RWPE2 (cell line): ENCODE measurements at regions not wholly inside any gene's neighbourhood (a gene's known extent, or its start where the extent isn't known, plus 50 kb on each side); places are given as distances from the start of the nearest gene placed in this dataset.

Experiments used
- ATAC-seq: fragments of 200-7000 bp; cut with Tn5 transposase; 3 replicates; pipeline ENCODE4 v1.9.1; 2021; ENCODE audit warnings: low read depth
- DNase-seq: peaks from one replicate; pipeline ENCODE4 v3.0.0-alpha.2; 2020; ENCODE audit warnings: low spot score
- H3K27ac ChIP-seq: fragments of 450-650 bp; 2 replicates; pipeline ENCODE4 v1.5.1; 2017; ENCODE audit warnings: mild to moderate bottlenecking; ENCODE audit not compliant: poor library complexity, severe bottlenecking
- H3K27me3 ChIP-seq: fragments of 250-450 bp; sonication (Bioruptor Pico); 2 replicates; pipeline ENCODE4 v1.5.1; 2021; ENCODE audit warnings: mild to moderate bottlenecking, moderate library complexity; ENCODE audit not compliant: insufficient read depth, poor library complexity, severe bottlenecking
- H3K36me3 ChIP-seq: fragments of 250-450 bp; sonication (Bioruptor Pico); 2 replicates; pipeline ENCODE4 v1.5.1; 2020; ENCODE audit warnings: low read depth, mild to moderate bottlenecking, moderate library complexity
- H3K4me1 ChIP-seq: fragments of 250-450 bp; sonication (Bioruptor Pico); 2 replicates; pipeline ENCODE4 v1.5.1; 2021; ENCODE audit warnings: mild to moderate bottlenecking, moderate library complexity; ENCODE audit not compliant: insufficient read depth, poor library complexity, severe bottlenecking
- H3K4me3 ChIP-seq: fragments of 250-450 bp; sonication (Bioruptor Pico); 2 replicates; pipeline ENCODE4 v1.5.1; 2021; ENCODE audit warnings: mild to moderate bottlenecking, moderate library complexity; ENCODE audit not compliant: severe bottlenecking
- H3K9me3 ChIP-seq: fragments of 250-450 bp; sonication (Bioruptor Pico); 2 replicates; pipeline ENCODE4 v1.5.1; 2021; ENCODE audit warnings: mild to moderate bottlenecking, moderate library complexity; ENCODE audit not compliant: severe bottlenecking
- TF ChIP-seq, protein P1 (sequence below): fragments of 450-650 bp; IDR thresholded peaks from one replicate; pipeline ENCODE4 v1.5.1; 2017; ENCODE audit warnings: mild to moderate bottlenecking, moderate library complexity; ENCODE audit not compliant: poor library complexity, severe bottlenecking

DNA sequence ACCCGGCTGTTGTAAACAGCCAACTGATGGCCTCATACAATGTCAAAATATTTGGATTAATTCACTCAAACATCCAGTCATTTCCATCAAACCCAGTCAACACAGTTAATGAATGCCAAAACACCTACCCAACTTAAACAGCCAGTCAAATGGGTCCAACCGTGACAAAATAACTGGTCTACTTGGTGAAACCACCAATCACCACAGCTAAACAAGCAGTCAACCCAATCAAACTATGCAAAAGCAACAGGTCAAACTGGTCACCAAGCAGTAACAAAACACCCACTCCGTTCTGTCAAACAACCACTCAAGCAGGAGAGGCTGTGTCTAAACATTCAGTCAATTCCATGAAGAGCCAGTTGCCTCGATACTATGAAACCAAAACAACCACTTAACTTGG is 119.2 kb downstream of the FOXD2 start:
- Histone ChIP-seq H3K9me3 (no peaks in the 10 kb centered on the region), H3K27me3 (no peaks in the 10 kb centered on the region), H3K36me3 (no peaks in the 10 kb centered on the region), H3K4me1 (peaks cover 14% of the 10 kb centered on the region), H3K27ac (no peak overlapping the region), H3K4me3 (no peak overlapping the region)
- DNase-seq (no peak), ATAC-seq (no peak)
- TF ChIP-seq, protein P1, sequence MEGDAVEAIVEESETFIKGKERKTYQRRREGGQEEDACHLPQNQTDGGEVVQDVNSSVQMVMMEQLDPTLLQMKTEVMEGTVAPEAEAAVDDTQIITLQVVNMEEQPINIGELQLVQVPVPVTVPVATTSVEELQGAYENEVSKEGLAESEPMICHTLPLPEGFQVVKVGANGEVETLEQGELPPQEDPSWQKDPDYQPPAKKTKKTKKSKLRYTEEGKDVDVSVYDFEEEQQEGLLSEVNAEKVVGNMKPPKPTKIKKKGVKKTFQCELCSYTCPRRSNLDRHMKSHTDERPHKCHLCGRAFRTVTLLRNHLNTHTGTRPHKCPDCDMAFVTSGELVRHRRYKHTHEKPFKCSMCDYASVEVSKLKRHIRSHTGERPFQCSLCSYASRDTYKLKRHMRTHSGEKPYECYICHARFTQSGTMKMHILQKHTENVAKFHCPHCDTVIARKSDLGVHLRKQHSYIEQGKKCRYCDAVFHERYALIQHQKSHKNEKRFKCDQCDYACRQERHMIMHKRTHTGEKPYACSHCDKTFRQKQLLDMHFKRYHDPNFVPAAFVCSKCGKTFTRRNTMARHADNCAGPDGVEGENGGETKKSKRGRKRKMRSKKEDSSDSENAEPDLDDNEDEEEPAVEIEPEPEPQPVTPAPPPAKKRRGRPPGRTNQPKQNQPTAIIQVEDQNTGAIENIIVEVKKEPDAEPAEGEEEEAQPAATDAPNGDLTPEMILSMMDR: no peak

DNA sequence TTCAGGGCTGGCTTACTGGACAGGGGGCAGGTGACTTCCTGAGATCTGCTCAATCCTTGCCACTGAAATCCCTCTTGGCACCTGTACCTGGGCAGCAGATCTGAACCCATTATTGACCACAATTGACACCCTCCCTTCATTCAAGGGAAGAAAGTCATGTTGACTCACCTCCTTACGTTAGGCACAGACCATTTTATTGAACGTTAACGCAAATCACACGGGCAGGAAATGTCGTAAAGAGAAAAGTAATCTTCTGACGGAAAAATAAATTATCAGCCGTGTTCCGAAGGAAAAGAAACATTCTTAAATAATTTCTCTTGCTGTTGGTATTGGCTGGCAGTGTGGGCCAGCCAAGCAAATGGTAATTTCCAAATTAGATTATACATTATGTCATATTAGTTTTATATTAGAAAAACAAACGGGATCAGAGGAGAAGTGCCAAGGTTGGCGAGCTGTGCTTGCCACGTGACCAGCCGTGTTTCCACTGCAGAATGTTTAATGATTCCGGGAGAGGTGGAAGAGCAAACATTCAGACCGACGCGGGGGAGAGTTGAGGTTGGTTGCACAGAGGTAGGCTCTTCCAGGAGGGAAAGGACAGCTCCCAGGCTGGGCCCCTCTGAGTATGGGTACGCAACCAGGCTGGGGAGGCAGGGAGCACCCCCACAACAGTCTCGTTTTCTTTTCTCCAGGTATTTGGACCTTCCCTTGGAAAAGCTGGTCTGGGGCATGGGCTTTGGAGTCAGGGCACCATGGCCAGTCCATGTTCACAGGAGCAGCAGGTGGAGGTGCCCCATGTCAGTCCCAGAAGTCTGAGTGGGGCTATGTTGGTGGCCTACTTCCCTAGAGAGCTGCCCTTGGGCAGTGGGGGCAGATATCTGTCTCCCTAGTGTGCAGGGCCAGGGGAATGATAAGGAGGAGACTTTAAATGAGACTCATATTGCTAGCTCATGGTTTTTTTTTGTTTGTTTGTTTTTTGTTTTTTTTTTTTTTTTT is 121.1 kb downstream of the FOXD2 start:
- H3K27ac ChIP-seq: no peak overlapping the region
- no peaks in the 10 kb centered on the region for H3K27me3 ChIP-seq
- ATAC-seq: 0 out of 3 replicates have a peak, but pooled peaks have one; percentile 16
- DNase-seq: no peak
- TF ChIP-seq, protein P1: no peak
- no peaks in the 10 kb centered on the region for H3K36me3 ChIP-seq
- no peaks in the 10 kb centered on the region for H3K9me3 ChIP-seq
- H3K4me3 ChIP-seq: no peak overlapping the region
- H3K4me1 ChIP-seq: peaks cover 17% of the 10 kb centered on the region

DNA sequence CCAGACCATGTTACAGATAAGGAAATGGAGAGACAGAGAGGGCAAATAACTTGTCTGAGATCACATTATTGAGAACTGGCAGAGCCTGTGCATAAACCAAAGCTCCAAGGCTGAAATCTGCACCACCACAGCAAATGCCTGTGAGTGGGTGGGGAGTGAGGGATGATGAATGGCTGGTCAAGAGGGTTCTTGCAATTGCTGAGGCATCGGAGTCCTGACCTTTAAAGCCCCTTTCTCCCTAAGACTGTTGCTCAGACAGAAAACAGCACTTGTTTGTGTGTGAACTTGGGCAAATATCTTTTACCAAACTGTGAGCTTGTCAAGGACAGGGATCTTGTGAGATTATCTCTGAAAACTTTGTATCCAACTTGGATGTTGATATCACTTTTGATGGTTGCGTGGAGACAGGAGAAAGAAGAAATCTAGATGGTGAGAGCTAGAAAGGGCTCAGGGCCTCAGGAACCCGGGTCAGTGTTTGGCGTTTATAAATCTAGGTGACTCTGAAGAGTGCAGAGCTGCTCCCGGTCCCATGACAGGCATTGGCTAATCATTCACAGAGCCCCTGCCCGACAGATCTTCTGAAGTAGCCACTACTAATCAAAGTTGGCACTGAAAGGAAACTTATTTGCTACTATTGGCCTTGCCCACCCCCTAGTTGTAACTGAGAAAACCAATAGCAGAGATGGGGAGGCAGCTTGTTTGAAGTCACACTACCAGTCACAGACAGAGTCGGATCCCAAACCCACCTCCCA is 122.3 kb downstream of the FOXD2 start:
- no peaks in the 10 kb centered on the region for H3K36me3 ChIP-seq
- DNase-seq: no peak
- H3K9me3 ChIP-seq: no peaks in the 10 kb centered on the region
- no peak overlapping the region for H3K27ac ChIP-seq
- H3K4me1 ChIP-seq: peaks cover 17% of the 10 kb centered on the region
- H3K27me3 ChIP-seq: no peaks in the 10 kb centered on the region
- TF ChIP-seq, protein P1: no peak
- no peak overlapping the region for H3K4me3 ChIP-seq
- no peak for ATAC-seq

DNA sequence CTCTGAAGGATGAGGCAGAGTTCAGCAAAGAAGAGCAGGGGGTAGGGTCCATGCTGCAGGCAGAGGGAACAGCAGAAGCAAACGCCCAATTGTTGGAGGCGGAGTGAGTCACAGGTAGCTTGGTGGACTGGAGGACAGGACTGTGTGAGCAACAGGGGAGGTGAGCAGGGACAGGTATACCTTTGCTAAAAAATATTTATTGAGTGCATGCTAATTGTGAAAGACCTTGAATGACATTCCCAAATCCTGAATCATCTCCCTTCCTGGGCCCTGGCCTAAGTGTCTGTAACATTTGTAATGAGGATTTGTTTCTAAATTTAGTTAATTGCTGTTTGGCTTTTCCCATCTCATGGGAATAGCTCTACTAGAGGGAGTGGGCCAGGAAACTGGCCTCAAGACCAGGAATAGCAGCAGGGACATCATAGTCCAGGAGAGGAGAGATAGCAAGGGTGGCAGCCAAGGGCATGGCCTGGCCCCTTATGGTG is 123.7 kb downstream of the FOXD2 start:
- TF ChIP-seq, protein P1: no peak
- H3K4me3 ChIP-seq: no peak overlapping the region
- DNase-seq (peak; percentile 88), ATAC-seq (peak; percentile 97)
- peak overlapping the region; percentile 63 for H3K27ac ChIP-seq
- H3K4me1 ChIP-seq: peaks cover 17% of the 10 kb centered on the region
- no peaks in the 10 kb centered on the region for H3K27me3 ChIP-seq
- no peaks in the 10 kb centered on the region for H3K36me3 ChIP-seq
- no peaks in the 10 kb centered on the region for H3K9me3 ChIP-seq
